Epithelial cell of proximal tubule (primary cell): ENCODE measurements at regions not wholly inside any gene's neighbourhood (a gene's known extent, or its start where the extent isn't known, plus 50 kb on each side); places are given as distances from the start of the nearest gene placed in this dataset.

Experiments
- DNase-seq: peaks from one replicate; pipeline ENCODE4 v3.0.0-alpha.2; 2011; ENCODE audit warnings: low read depth
- H3K4me3 ChIP-seq: 2 replicates; pipeline ENCODE4 v1.5.1; 2011; ENCODE audit warnings: low read depth, mild to moderate bottlenecking, low read length
- TF ChIP-seq, protein P1 (sequence below): conservative IDR thresholded peaks from 2 replicates; pipeline ENCODE4 v1.5.1; 2012; ENCODE audit warnings: low read depth, mild to moderate bottlenecking, low read length

DNA sequence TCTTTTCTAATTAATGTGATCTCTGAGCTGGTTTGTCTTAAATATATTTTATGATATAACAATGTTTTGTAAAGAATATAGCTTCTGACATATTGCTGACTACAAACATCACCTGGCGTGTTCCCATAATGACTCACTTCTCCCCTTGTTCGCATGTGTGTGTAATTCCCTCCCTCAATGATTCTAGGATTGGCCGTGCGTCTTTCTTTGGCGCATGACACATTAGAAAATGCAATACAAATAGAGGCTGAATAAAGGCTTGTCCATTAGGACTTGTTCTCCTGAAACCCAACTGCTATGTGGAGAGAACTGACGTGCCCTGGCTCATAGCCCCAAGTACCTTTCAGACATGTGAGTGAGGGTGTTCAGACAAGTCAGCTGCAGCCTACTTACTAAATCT lies 159.7 kb upstream of the CDH20 start:
- H3K4me3 ChIP-seq, result no peak overlapping the region
- no peak for DNase-seq
- TF ChIP-seq, protein P1, sequence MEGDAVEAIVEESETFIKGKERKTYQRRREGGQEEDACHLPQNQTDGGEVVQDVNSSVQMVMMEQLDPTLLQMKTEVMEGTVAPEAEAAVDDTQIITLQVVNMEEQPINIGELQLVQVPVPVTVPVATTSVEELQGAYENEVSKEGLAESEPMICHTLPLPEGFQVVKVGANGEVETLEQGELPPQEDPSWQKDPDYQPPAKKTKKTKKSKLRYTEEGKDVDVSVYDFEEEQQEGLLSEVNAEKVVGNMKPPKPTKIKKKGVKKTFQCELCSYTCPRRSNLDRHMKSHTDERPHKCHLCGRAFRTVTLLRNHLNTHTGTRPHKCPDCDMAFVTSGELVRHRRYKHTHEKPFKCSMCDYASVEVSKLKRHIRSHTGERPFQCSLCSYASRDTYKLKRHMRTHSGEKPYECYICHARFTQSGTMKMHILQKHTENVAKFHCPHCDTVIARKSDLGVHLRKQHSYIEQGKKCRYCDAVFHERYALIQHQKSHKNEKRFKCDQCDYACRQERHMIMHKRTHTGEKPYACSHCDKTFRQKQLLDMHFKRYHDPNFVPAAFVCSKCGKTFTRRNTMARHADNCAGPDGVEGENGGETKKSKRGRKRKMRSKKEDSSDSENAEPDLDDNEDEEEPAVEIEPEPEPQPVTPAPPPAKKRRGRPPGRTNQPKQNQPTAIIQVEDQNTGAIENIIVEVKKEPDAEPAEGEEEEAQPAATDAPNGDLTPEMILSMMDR, result no peak

DNA sequence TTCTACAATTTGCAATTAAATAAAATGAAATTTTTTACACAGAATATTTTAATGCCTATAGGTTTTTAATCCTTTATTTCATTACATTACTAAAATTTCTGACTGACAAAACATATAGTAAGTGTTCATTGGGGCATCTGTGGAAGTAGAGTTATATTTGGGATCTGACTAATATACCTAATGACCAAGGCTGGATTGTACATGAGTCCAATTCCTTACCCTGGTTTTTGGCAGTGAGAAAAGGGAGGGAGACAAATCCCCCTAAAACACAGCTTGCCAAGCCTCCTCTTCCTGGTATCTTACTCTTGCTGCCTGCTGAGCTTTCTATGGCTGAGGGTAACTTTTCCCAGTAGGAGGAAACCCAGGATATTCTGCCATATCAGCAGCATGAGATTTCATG lies 149.4 kb upstream of the CDH20 start:
- TF ChIP-seq, protein P1, result no peak
- no peak overlapping the region for H3K4me3 ChIP-seq
- DNase-seq, result no peak

DNA sequence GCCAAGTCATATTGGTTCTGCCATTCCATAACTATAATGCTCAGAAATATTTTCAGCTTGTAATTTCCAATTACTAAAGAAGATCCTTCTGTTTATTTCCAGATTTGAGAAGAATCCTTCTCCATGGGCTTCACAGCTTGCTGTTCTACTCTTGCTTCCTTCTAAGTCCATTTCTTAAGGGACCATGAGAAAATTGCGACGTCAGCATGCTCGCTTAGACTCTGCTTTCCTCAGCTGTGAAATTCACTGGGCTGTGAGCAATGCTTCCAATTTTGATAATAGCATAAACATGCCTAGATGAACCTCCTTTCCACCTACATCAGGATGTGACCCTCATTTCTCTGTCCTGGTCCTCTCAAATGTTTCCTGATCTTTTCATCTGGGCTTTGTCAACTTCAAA lies 145.3 kb upstream of the CDH20 start:
- DNase-seq, result no peak
- no peak overlapping the region for H3K4me3 ChIP-seq
- TF ChIP-seq, protein P1, result no peak

DNA sequence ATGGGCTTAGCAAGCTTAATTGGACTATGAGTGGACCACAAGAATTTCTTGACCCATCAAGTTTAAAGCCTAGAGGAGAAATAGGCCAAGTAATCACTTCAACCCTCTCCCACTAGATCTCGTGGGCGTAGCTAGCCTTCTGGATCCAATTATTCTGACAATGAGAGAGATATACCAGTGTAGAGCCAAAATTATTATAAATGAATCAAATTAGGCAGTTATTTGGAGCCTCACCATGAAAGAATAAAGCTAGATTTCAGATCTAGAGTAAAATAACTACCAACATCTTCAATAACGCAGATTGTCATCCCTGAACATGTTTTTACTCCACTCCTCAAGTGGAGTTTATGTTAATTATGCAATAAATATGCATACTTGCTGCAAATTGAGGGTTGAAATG lies 143.9 kb upstream of the CDH20 start:
- DNase-seq, result no peak
- TF ChIP-seq, protein P1, result no peak
- no peak overlapping the region for H3K4me3 ChIP-seq

DNA sequence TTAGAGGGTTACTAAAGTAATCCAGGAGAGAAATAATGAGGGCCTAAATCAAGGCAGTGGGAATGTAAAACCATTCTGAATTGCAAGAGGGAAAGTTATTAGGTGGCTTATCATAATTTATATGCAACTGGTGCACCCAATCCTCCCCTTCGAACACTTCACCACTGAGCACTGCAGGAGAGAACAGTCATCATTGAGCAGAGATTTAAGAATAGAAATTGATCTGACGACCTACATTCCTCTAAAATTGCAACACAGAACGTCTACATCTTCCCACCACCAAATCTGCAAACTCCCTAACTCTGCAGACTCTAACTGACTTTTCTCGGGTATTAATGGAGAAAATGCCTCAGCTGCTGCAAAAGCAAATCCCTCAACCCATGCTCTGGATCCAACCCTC lies 138.5 kb upstream of the CDH20 start:
- DNase-seq, result no peak
- TF ChIP-seq, protein P1, result no peak
- H3K4me3 ChIP-seq, result no peak overlapping the region

DNA sequence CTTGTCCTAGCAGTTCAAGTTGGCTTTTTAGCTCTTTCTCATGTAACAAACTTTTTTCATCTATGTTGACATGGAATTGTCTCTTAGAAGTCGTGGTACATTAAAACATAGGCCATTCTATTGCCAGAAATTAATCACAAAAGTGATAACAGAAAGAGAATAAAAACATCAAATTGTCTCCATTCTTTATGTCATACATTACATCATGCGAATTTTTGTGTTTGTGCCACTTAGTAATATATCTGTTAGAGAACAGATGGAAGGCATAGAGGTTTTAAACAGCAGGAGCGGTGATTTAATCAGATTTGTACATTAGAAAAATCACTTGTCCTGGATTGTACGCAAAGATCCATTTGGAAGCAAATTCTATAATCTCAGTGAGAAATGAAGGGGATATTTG lies 136.5 kb upstream of the CDH20 start:
- TF ChIP-seq, protein P1, result no peak
- no peak overlapping the region for H3K4me3 ChIP-seq
- DNase-seq, result no peak

DNA sequence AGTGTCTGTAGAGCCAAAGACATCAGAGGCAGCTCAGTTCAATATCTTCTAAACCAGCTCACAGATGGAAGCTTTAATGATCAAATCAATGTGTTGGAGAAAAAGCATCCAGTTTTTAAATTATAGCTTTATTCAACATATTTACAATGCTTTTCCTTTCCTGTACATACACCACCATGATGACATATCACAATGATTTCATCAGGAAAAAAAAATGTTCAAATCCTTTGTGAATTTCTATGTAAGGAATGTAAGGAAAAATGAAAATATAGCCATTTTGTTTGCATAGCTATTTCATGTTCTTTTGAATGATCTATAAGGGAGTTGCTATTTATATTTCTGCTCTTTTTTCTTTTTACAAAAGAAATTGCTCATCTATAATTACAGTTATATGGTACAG lies 134.7 kb upstream of the CDH20 start:
- no peak for DNase-seq
- no peak overlapping the region for H3K4me3 ChIP-seq
- TF ChIP-seq, protein P1, result no peak
